Renal cortical epithelial cell (primary cell): ENCODE measurements at regions not wholly inside any gene's neighbourhood (a gene's known extent, or its start where the extent isn't known, plus 50 kb on each side); places are given as distances from the start of the nearest gene placed in this dataset.
A peak's percentile ranks its signal among the peaks of the same experiment; 100 is the strongest.
"Not testable (repeated sequence)": the region's sequence is repeated elsewhere in the genome, so short reads cannot be mapped to it uniquely, and the experiment has no call there.

Source experiments
- DNase-seq: peaks from one replicate; pipeline ENCODE4 v3.0.0-alpha.2; 2011; ENCODE audit warnings: low read depth

DNA sequence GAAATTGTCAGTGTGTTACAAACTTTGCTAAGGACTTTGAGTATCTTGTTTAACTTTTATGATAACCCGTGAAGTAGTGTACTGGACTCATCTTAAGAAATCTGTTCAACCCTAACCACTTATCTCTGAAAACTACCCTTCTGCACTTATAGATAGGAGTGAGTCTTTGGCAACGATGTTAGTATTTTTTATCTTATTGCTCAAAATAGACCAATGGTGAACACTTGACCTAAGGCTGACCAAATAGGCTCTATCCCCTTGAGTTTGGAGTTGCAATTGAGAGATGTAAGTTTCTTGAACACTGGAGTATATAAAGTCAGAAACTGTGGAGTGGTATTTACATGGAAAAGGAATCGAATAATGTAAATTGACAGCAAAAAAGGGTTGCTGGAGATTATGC lies 786.1 kb downstream of the TMTC2 start:
- DNase-seq, result no peak

DNA sequence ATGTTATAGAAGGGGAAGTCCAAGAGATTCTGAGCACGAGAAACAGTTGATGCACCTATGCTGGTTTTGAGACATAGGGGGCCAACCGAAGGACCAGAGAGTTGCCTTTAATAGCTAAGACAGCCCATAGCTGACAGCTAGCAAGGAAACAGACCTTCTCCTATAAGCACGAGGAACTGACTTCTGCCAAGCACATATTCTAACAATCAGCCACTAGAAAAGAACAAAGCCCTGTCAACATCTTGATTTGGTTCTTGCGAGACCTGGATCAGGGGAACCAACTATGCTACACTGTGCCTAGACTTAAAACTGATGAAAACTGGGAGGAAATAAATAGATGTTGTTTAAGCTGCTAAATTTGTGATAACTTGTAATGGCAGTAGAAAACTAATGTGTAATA lies 785.6 kb downstream of the TMTC2 start:
- DNase-seq, result no peak

DNA sequence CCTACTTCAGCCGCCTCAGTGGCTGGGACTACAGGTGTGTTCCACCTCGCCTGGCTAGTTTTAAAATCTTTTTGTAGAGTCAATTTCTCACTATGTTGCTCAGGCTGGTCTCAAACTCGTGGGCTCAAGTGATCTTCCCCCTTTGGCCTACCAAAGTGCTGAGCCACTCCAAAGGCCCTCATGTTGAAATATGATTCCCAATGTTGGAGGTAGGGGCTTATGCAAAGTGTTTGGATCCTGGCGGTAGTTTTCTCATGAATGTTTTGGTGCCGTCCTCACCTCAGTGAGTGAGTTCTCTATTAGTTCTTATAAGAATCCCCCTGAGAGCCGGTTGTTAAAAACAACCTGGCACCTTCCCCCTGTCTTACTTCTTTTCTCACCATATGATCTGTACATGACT lies 784.6 kb downstream of the TMTC2 start:
- DNase-seq, result no peak

DNA sequence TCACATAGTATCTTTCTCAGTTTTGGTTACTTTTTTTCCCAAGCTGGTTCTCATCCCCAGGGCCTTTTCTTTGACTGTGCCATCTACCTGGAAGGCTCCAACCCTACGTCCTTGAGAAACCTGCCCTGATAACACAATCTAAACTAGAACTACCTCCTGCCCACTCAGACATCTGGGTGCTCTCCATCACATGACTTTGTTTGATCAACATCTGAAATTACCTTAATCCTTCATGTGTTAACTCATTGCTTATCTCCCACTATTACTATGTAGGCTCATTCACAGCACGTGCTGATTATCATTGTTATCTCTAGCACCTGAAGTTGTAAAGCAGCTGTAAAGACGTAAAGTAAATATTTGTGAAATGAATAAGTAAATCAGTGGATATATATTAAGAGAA lies 784.0 kb downstream of the TMTC2 start:
- no peak for DNase-seq

DNA sequence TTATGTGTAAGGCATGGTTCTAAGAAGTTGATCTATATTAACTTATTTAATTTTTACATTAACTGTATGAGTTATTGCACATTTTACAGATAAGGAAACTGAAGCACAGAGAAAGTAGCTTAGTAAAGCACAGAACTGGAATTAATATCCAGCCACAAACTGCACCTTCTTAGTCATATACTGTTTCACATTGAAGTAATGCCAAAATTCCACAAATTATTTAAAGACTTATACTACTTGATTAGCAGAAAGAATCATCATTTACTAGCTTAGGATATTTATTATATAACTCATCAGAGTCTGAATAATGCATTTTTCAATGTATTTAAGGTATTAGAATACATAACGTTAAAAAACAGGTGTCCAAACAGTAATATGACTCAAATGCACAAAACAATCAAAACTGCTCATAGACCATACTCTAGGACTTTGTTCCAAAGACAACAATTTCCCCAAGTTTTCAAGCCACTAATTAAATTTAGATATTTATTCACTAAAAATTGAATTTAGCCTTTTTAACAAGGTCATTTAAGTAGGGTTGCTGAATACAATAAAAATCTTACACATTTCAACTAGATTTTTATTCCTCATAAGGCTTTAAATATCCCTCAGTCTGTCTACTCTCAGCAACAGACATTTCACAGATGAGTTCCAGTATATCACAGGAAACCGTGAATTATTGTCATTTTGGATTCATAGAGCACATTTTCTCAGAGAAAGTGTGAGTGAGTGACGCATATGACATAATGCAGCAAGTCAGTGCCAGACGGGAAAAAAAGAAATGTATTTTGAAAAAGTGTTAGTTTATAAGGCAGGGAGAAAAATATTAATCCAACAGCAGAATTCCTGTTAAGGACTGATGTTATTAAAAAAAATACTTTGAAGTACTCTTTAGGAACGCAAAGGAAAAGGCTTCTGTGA lies 782.5 kb downstream of the TMTC2 start:
- DNase-seq, result no peak

DNA sequence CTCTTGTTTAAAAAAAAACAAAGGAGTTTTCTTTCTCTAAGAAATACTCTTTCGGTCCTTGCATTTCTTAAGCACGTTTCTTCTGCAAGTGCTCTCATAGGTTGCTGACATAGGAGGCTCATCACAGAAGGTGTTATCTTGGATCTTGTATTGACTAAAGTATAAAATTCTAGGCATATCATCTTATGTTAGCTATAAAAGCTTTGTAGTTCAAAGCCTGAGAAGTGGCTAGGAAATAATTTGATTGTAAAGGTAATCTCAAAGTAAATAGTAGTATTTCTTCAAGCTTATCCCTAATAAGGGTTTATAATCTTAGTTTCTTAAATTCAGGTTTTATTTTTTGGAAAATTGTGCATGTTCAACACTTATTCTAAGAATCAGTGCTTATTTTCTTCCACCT lies 778.9 kb downstream of the TMTC2 start:
- no peak for DNase-seq

DNA sequence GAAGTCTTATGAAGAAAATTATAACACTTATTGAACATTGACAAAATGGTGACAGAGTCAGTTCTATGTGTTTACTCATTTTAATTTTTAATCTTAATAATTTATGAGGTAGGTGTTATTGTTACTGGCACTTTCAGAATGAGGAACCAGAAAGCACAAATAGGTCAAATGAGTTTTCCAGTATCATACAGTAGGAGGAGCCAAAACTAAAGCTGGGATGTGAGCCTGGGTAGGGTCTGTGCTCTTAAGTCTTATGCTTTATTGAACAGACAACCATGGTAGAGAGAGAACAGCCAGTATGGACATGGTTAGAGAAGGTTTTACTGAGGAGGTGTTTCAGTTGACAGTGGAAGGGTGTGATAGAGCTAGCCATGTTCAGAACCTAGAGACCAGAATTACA lies 775.7 kb downstream of the TMTC2 start:
- DNase-seq, result no peak

DNA sequence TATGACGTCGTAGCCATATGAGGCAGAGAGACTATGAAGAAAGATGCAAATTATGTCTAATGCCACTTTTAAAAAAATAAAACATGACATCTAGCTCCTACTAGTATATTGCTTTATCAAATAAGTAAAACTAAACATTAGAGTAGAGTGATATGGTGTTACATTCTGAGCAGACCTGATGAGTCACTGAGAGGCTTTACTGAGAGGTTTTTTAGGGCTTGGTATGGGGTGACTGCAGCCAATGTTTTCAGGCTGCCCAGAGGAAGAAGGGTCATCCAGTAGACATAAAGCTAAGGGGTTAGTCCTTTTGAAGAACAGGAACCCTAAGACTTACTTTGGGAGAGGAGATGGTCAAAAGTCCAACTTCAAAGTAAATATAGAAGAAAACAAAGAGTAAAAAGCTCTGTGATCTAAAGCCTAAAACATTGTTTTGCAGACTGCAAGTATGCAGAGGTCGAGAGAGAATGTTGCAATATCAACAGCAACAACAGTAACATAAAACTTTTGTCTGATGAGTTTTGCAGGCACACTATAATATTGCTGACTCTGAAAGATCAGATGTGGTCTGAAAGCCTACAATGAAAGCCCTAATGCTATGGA lies 774.7 kb downstream of the TMTC2 start:
- peak; percentile 8 for DNase-seq

DNA sequence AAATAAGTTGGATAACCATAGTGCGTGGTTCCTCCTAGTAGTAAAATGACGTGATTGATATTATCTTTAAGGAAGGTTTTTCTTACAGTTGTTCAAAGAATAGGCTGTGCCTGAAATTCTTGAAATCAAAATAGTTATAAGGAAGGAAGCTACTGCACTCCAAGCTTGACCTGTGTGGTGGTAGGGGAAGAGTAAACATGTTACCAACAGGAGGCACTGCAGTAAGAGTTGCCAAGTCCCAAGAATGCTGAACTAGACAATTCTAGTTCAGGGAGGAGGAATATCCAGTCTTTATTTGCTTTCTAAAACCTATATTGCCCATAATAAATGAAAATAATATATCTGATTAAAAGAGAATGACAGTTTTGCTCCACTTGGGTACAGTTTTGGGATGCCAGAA lies 764.5 kb downstream of the TMTC2 start:
- DNase-seq, result no peak

DNA sequence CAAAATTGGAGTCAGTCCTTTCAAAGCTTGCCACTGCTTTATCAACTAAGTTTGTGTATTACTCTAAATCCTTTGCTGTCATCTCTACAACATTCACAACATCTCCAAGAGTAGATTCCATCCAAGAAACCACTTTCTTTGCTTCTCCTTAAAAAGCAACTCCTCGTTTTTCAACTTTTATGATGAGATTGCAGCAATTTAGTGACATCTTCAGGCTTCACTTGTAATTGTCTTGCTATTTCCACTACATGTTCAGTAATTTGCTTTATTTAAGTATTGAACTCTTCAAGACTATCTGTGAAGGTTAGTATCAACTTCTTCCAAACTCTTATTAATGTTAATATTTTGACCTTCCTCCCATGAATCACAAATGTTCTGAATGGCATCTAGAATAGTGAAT lies 747.9 kb downstream of the TMTC2 start:
- DNase-seq, result peak; percentile 1

DNA sequence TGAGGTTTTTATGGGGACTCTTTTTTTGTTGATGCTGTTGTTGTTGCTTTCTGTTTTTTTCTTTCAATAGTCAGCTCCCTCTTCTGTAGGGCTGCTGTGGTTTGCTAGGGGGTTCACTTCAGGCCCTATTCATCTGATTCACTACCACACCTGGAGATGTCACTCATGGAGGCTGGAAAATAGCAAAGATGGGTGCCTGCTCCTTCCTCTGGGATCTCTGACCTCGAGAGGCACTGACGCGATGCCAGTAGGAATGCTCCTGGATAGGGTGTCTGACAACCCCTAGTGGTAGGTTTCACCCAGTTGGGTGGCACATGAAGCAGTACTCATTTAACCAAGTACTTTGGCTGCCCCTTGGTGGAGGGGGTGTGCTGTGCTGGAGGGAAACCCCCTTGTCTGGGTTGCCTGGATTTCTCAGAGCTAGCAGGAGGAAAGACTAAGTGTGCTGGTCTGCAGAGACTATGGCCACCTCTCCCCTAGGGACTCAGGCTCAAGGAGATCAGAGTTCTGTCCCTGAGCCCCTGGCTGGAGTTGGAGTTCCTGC lies 745.5 kb downstream of the TMTC2 start:
- DNase-seq, result no peak

DNA sequence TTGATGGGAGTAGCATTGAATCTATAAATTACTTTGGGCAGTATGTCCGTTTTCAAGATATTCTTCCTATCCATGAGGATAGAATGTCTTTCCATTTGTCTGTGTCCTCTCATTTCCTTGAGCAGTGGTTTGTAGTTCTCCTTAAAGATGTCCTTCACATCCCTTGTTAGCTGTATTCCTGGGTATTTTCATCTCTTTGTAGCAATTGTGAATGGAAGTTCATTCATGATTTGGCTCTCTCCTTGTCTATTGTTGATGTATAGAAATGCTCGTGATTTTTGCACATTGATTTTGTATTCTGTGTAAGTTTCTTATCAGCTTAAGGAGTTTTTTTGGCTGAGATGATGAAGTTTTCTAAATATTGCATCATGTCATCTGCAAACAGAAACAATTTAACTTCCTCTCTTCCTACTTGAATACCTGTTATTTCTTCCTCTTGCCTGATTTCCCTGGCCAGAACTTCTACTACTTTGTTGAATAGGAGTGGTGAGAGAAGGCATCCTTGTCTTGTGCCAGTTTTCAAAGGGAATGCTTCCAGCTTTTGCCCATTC lies 741.0 kb downstream of the TMTC2 start:
- not testable (repeated sequence) for DNase-seq

DNA sequence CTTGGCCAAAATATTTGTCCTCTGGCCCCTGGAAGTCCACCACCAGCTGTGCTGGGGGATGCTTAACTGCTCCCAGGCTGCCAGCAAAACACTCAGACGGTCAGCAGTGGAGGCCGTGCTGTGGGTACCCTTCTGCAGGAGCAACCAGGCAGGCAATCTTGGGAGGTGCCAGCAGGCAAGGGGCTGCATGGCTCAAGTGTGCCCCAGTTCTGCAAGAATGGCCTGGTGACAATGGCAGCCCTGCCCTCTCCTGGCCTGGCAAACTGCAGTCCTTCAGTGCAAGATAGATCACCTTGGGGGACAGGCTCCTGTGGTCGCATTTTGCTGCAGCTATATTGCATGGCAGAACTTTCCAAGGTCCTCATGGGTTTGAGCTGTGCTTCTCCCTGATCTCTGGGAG lies 728.3 kb downstream of the TMTC2 start:
- no peak for DNase-seq

DNA sequence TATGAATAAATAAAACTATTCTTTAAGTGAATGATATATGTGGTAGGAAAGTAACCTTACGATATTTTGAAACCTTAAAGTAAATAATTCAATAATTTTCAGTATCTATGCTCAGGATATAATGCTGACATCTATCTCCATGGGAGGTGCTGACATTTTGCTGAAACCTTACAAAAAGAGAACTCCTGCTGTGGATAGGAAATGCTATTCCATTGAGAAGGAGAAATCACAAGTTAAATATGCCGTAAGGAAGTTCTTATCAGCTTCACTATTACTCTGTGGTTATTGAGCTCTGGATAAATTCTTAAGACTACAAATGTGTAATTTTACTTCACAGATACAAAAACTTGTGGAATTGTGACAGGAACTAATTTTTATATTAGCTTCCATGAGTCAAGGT lies 722.1 kb downstream of the TMTC2 start:
- DNase-seq, result no peak

DNA sequence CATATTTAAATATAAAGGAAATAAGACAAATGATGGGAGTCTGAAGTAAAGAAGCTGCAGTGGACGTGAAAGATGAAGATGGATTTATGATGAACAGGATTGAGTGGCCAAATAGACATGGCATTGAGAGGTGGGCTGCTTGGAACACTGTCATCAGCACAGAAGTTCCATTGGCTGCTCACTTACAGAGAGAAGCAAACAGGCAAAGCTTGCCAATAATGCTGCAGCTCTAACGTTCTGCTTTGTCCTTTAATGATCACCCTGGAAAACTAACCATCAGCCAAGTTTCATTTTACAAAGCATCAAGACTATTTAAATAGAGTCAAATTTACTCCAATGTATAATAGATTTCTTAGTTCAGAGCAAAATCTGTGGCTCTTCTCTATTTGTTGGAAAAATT lies 721.4 kb downstream of the TMTC2 start:
- DNase-seq, result no peak

DNA sequence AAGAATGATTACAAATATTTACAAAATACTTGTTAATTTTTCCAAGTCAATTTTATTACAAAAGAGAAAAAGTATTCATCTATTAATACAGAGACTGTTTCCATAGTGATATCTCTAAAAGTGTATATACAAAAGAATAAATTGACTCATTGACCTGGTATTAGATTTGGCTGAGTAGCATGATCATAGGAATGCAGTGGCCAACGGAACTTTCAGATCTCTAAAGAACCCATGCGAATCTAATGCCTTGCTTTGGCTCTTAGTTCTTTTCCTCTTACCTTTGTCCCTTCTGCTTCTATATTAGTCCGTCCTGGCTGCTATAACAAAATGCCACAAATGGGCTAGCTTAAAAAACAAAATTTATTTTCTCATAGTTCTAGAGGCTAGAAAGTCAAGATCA lies 717.8 kb downstream of the TMTC2 start:
- no peak for DNase-seq

DNA sequence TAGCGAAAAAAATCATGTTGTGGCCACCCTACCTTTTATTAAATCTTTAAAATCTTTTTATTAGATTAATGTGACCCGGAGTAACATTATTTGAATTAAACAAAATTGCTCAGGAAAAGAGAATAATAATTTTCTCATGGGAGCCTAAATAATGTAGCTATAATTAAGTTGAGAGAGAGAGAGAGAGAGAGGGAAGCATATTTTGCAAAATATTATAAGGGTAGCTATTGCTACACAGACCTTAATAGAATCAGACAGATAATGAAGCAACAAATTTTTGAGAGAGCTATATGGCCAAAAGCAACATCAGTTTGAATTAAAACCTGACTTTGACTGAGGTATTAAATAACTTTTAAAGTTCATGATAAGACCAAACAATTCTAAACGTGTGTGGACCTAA lies 703.5 kb downstream of the TMTC2 start:
- DNase-seq, result no peak

DNA sequence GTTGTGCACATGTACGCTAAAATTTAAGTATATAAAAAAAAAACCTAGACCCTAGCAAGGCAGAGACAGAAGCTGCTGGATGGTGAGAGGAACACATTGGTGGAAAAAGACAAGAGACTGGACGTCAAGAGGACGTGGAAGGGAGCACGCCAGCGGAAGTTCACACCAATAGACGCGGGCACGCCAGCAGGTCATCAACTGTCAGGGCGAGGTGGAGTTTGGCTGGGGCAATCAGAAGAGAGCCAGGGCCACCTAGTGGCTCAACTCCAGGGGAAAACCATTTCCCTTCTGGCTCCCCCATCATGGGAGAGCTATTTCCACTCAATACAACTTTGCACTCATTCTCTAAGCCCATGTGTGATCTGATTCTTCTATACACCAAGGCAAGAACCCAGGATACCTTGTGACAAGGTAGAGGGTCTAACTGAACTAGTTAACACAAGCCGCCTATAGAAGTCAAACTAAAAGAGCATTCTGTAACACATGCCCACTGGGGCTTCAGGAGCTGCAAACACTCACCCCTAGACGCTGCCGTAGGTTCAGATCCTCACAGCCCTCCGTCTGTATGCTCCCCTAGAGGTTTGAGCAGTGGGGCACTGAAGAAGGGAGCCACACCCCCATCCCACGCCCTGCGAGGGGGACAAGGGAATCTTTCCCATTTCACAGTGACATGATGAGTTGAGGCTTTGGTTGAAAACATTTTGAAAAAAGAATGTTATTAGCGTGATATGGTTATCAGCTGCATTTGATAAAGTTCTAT lies 702.7 kb downstream of the TMTC2 start:
- no peak for DNase-seq

DNA sequence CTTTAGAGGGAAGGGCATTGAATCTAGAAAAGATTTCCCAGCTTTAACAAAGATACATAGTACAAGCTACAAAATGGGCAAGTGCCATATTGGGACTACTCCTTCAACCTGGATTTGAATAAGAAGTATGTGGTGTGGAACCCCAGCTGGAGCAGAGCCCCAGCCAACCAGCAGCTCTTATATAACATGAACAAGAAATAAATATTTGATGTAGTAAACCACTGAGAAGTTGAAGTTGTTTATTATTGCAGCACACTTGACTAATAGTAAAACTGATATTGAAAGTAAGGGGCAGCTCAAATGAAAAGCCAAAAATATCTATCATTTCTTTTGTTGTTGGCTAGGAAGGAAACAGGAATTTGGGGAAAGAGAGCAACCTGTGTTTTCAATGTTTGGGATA lies 701.8 kb downstream of the TMTC2 start:
- DNase-seq, result no peak

DNA sequence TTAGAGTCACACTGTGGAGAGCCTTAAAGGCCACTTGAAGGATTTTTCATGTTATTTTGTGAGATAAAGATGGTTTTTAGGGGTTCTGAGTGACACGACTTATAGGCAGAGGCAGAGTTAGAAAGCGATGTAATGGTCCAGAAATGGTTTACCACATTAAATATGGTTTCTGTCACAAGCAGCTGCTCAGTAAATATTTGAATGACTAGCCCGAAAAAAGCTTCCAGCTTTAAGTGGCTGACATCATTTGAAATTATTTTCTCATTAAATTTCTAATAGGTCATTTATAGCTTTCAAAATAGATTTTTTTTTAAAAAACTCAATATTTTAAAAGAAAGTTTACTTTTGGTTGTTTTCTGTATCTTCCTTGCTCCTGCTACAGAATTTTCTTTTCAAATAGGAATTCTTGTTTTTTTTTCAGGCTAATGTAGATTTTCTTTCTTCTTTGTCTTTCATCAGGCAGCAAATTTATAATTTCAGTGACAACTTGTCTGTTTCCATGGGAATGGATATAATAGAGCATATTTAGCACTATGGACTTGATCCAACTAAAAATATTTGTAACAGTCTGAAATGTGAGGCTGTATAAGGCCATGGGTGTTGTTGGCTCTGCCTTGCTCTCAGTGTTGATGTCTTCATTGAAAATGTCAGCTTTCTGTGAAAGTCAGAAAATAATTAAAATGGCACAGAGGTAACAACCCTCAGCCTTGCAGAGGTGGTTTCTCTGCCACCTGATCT lies 700.0 kb downstream of the TMTC2 start:
- no peak for DNase-seq

DNA sequence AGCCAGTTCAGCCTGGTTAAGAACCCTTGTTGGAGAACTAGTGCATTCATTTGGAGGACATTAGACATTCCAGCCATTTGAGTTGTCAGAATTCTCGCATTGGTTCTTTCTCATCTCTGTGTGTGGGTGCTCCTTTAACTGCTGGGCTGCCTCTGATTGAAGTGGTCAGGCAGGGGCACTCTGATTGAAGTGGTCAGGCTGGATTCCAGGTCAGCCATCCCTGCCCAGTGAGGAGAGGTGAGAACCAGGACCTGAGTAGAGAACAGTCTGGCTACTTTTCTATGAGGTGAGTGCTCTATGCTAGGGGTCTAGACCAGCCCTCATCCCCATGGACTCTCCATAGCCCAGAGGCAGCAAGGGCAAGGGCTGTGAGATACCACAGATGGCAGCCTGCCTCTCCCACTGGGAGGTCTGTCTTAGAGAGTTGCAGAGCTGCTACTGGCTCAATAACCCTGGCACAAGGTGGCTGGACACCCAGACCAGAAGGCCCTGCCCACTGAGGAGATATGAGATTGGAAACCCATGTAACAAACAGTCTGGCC lies 691.6 kb downstream of the TMTC2 start:
- DNase-seq, result no peak
